ENCODE measurements at regions not wholly inside any gene's neighbourhood (a gene's known extent, or its start where the extent isn't known, plus 50 kb on each side); places are given as distances from the start of the nearest gene placed in this dataset.
A peak's percentile ranks its signal among the peaks of the same experiment; 100 is the strongest.
"Not testable (repeated sequence)": the region's sequence is repeated elsewhere in the genome, so short reads cannot be mapped to it uniquely, and the experiment has no call there.

GRCh38 chr7:106583706-106584690 lies 77.0 kb downstream of the CCDC71L start:
- no peak for DNase-seq

- no peak for DNase-seq
Measured at GRCh38 chr7:106583100-106583499, 77.9 kb downstream of the CCDC71L start.

GRCh38 chr7:106582365-106582764 lies 78.6 kb downstream of the CCDC71L start:
- no peak for DNase-seq

GRCh38 chr7:106579086-106579485 lies 81.9 kb downstream of the CCDC71L start:
- DNase-seq = not testable (repeated sequence)

GRCh38 chr7:106575138-106575823 lies 85.7 kb downstream of the CCDC71L start:
- no peak for DNase-seq

GRCh38 chr7:106573738-106574137 lies 87.2 kb downstream of the CCDC71L start:
- DNase-seq = no peak

- no peak for DNase-seq
Measured at GRCh38 chr7:106573125-106573663, 87.8 kb downstream of the CCDC71L start.

- DNase-seq = no peak
Measured at GRCh38 chr7:106572394-106573124, 88.4 kb downstream of the CCDC71L start.

GRCh38 chr7:106571563-106571962 lies 89.4 kb downstream of the CCDC71L start:
- DNase-seq = no peak

- DNase-seq = no peak
Measured at GRCh38 chr7:106570948-106571418, 90.0 kb downstream of the CCDC71L start.

- no peak for DNase-seq
Measured at GRCh38 chr7:106570146-106570545, 90.8 kb downstream of the CCDC71L start.

- no peak for DNase-seq
Measured at GRCh38 chr7:106569500-106569929, 91.4 kb downstream of the CCDC71L start.

GRCh38 chr7:106568680-106569499 lies 92.1 kb downstream of the CCDC71L start:
- peak; percentile 25 for DNase-seq

GRCh38 chr7:106568002-106568679 lies 92.8 kb downstream of the CCDC71L start:
- no peak for DNase-seq

- not testable (repeated sequence) for DNase-seq
Measured at GRCh38 chr7:106567204-106568001, 93.6 kb downstream of the CCDC71L start.

- no peak for DNase-seq
Measured at GRCh38 chr7:106566672-106567071, 94.3 kb downstream of the CCDC71L start.

GRCh38 chr7:106566196-106566595 lies 94.8 kb downstream of the CCDC71L start:
- no peak for DNase-seq

- DNase-seq = no peak
Measured at GRCh38 chr7:106565428-106565827, 95.5 kb downstream of the CCDC71L start.

GRCh38 chr7:106563466-106564150 lies 97.3 kb downstream of the CCDC71L start:
- DNase-seq = no peak

Data from NCI-H526 treated with DMSO at 0.1 percent for 48 hours (cell line).